AG09309 (cell line): ENCODE measurements at regions not wholly inside any gene's neighbourhood (a gene's known extent, or its start where the extent isn't known, plus 50 kb on each side); places are given as distances from the start of the nearest gene placed in this dataset.
"Not testable (repeated sequence)": the region's sequence is repeated elsewhere in the genome, so short reads cannot be mapped to it uniquely, and the experiment has no call there.

Source experiments
- DNase-seq: peaks from one replicate; pipeline ENCODE4 v3.0.0-alpha.2; 2010; ENCODE audit warnings: low read depth
- H3K4me3 ChIP-seq: 2 replicates; pipeline ENCODE4 v1.5.1; 2011; ENCODE audit warnings: mild to moderate bottlenecking, low read depth, low read length, moderate library complexity; ENCODE audit not compliant: control insufficient read depth
- TF ChIP-seq, protein P1 (sequence below): IDR thresholded peaks from 2 replicates; pipeline ENCODE4 v1.5.1; 2011; ENCODE audit warnings: mild to moderate bottlenecking, low read depth, low read length, inconsistent platforms; ENCODE audit not compliant: insufficient read depth, control insufficient read depth; ENCODE audit errors: missing control alignments

DNA sequence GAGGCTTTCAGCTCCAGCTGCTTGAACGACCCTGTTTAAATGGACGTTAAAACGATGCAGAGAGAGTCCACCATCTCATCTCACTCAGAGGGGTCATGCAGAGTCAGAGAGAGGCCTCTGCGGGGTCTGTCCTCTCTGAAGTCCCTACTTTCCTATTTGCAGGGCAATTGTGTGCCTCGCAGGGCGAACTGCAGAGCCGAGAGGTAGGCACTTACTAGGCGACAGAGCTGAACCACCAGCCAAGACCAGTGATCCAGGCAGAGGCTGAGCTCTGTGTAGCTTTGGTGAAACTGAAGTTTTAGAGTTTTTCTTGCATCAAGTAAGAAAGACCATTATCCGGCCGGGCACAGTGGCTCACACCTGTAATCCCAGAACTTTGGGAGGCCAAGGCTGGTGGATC, 64.1 kb upstream of the CUX1 start:
- H3K4me3 ChIP-seq = no peak overlapping the region
- TF ChIP-seq, protein P1, sequence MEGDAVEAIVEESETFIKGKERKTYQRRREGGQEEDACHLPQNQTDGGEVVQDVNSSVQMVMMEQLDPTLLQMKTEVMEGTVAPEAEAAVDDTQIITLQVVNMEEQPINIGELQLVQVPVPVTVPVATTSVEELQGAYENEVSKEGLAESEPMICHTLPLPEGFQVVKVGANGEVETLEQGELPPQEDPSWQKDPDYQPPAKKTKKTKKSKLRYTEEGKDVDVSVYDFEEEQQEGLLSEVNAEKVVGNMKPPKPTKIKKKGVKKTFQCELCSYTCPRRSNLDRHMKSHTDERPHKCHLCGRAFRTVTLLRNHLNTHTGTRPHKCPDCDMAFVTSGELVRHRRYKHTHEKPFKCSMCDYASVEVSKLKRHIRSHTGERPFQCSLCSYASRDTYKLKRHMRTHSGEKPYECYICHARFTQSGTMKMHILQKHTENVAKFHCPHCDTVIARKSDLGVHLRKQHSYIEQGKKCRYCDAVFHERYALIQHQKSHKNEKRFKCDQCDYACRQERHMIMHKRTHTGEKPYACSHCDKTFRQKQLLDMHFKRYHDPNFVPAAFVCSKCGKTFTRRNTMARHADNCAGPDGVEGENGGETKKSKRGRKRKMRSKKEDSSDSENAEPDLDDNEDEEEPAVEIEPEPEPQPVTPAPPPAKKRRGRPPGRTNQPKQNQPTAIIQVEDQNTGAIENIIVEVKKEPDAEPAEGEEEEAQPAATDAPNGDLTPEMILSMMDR = no peak
- DNase-seq = no peak

DNA sequence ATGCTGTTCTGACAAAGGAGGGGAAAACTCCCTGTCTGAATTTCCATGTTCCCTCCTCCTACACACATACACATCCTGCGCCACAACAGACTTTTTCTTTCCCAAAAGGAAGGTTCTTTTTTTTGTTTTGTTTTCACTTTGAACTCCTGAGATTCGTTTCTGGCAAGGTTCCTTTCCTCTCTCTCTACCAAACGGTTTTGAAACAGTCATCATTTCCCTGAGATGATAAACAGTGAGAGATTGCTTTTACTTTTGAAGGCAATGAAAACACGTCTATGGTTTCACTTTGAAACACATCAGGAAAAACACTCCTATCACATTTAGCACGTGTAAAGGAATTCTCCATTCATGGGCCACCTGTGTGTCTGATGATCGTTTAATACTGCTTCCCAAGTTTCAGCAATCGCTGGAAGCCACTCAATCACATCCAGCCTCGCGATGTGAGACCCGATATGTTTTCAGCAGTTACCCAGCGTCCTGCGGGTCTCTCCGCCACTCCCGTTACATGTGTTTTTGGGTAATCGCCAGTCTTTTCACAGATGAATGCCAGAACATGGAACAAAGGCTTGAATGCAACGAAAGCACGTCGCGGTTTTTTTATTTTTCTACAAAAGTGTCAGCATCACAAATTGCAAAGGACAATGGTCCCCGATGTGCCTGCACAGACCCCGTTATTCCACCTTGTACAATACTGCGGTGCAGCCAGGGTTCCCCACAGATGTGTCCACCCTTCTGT, 62.8 kb upstream of the CUX1 start:
- TF ChIP-seq, protein P1 = no peak
- H3K4me3 ChIP-seq = peak overlapping the region; percentile 42
- no peak for DNase-seq

DNA sequence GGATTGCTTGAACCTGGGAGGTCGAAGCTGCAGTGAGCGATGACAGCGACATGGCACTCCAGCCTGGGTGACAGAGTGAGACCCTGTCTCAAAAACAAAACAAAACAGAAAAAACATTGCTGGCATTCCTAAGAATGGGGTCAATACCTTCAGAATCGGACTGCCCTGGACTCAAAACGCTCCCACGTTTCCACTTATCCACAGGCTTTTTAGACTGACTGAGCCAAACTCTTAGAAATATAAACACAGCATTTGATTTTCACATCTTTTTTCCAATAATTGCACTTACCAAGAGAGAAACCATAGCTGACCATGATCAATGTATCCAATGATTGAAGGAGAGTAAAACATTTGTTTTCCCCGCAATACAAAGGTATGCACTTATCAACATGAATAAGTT, 59.5 kb upstream of the CUX1 start:
- no peak for DNase-seq
- TF ChIP-seq, protein P1 = no peak
- no peak overlapping the region for H3K4me3 ChIP-seq

- not testable (repeated sequence) for DNase-seq, H3K4me3 ChIP-seq
Measured at GRCh38 chr7:101758519-101758918, 58.9 kb upstream of the CUX1 start.

- no peak overlapping the region for H3K4me3 ChIP-seq
- DNase-seq = no peak
- TF ChIP-seq, protein P1 = no peak
Measured at GRCh38 chr7:101764221-101764620, 53.2 kb upstream of the CUX1 start.

GRCh38 chr7:101767544-101767943, 49.9 kb upstream of the CUX1 start:
- no peak for DNase-seq
- TF ChIP-seq, protein P1 = no peak

More at GRCh38 chr7:101767544-101767943, 49.9 kb upstream of the CUX1 start:
- no peak overlapping the region for H3K4me3 ChIP-seq
